Spleen (tissue), 7 donors: ENCODE measurements at regions not wholly inside any gene's neighbourhood (a gene's known extent, or its start where the extent isn't known, plus 50 kb on each side); places are given as distances from the start of the nearest gene placed in this dataset.

Experiments
- CTCF ChIP-seq, 11 experiments: fragments of 200-600 bp in 7 of 11; fragments of 450-650 bp in 4 of 11; sonication (generic) in 4 of 11; IDR thresholded peaks in 8 of 11; conservative IDR thresholded peaks in 3 of 11; 1 replicate in 7 of 11; 2 replicates in 4 of 11; pipeline versions ENCODE4 v1.4.0 to v1.8.0; 2016 to 2021; ENCODE audit warnings: antibody characterized with exemption in 11 of 11, inconsistent platforms in 4 of 11, mild to moderate bottlenecking in 1 of 11
- POLR2A ChIP-seq, 3 donors: fragments of 450-650 bp; IDR thresholded peaks; one replicate each; pipeline ENCODE4 v1.5.1; 2017; ENCODE audit warnings: antibody characterized with exemption in 3 of 3, mild to moderate bottlenecking in 1 of 3
- POLR2AphosphoS5 ChIP-seq, 3 donors: sonication (generic); formaldehyde crosslinking; IDR thresholded peaks; one replicate each; pipeline ENCODE4 v1.5.1; 2017; ENCODE audit warnings: antibody characterized with exemption in 3 of 3
- donor health status: DM: no; HTN: no; CAD: no; lungs with moderate emphysema.
- donor health status: DM: no; HTN: no; CAD: no.
- donor health status: DM: no; HTN: no; CAD: no.

GRCh38 chr1:238302646-238303045 is 411.9 kb upstream of the ZP4 start:
- TF ChIP-seq CTCF (IDR thresholded peaks at IDR 0.05 in 8 of 11, conservative IDR thresholded peaks at IDR 0.05 in 3 of 11): no peak
- TF ChIP-seq POLR2AphosphoS5 (IDR thresholded peaks at IDR 0.05): no peak
- no peak for TF ChIP-seq POLR2A (IDR thresholded peaks at IDR 0.05)
